ENCODE measurements at regions not wholly inside any gene's neighbourhood (a gene's known extent, or its start where the extent isn't known, plus 50 kb on each side); places are given as distances from the start of the nearest gene placed in this dataset.

DNA sequence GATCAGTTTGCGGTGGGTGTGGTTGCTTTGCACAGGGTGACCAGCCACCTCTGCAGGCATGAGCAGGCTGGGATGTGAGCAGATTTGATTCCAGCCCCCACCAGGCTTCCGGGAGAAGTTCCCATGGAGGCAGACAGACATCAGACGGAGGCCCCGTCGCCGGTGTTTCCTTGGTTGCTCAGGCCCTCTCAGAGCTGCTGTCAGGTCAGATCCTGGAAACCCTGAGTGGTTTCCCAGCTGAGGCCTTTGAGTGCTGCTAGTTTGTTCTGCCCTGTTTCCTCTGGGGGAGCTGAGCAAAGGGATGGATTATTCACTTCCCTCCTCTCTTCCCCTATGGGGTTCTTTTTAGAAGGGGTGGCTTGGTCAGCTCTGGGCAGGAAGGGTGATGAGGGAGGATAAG lies 62.2 kb downstream of the FAM241B start:
- Histone ChIP-seq H3K4me3 (replicated peaks; ENCODE audit: insufficient read depth, low read length) (no peak overlapping the region), H3K27me3 (ENCODE audit: insufficient read depth, poor library complexity, severe bottlenecking) (no peaks in the 10 kb centered on the region), H3K27ac (replicated peaks) (no peak overlapping the region)
- DNase-seq (ENCODE audit: low read depth in 1 of 2, low spot score in 1 of 2) = no peak
- TF ChIP-seq POLR2AphosphoS5 (IDR thresholded peaks at IDR 0.05; ENCODE audit: low read depth) (no peak), REST (IDR thresholded peaks at IDR 0.05; ENCODE audit: insufficient replicate concordance, low read depth) (no peak), GABPA (IDR thresholded peaks at IDR 0.05; ENCODE audit: low read depth) (no peak), SPI1 (IDR thresholded peaks at IDR 0.05; ENCODE audit: borderline replicate concordance, low read depth) (no peak)
- TF ChIP-seq, protein P1, sequence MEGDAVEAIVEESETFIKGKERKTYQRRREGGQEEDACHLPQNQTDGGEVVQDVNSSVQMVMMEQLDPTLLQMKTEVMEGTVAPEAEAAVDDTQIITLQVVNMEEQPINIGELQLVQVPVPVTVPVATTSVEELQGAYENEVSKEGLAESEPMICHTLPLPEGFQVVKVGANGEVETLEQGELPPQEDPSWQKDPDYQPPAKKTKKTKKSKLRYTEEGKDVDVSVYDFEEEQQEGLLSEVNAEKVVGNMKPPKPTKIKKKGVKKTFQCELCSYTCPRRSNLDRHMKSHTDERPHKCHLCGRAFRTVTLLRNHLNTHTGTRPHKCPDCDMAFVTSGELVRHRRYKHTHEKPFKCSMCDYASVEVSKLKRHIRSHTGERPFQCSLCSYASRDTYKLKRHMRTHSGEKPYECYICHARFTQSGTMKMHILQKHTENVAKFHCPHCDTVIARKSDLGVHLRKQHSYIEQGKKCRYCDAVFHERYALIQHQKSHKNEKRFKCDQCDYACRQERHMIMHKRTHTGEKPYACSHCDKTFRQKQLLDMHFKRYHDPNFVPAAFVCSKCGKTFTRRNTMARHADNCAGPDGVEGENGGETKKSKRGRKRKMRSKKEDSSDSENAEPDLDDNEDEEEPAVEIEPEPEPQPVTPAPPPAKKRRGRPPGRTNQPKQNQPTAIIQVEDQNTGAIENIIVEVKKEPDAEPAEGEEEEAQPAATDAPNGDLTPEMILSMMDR (IDR thresholded peaks at IDR 0.05; ENCODE audit: insufficient read depth, low read length) = no peak

DNA sequence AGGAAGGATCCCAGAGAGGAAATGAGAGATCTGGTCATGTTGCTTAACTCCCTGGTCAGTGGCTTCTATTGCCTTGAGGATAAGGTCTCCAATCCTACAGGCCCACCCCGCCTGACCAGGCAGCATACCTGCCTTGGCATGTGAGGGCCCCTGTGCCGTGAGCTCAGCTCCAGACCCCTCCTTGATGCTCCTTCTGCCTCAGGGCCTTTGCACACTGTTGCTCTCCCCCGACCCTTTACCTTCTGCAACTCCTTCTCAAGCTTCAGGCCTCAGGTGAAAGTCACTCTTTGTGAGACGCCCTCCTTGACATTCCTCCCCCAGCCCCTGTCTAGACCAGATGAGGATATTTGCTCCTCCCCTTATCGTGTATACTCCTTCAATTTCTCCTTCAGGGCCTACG lies 62.8 kb downstream of the FAM241B start:
- no peaks in the 10 kb centered on the region for H3K27me3 ChIP-seq (ENCODE audit: insufficient read depth, poor library complexity, severe bottlenecking)
- H3K27ac ChIP-seq (replicated peaks) = no peak overlapping the region
- H3K4me3 ChIP-seq (replicated peaks; ENCODE audit: insufficient read depth, low read length) = no peak overlapping the region
- DNase-seq (ENCODE audit: low read depth in 1 of 2, low spot score in 1 of 2) = no peak
- TF ChIP-seq POLR2AphosphoS5 (IDR thresholded peaks at IDR 0.05; ENCODE audit: low read depth) (no peak), GABPA (IDR thresholded peaks at IDR 0.05; ENCODE audit: low read depth) (no peak), REST (IDR thresholded peaks at IDR 0.05; ENCODE audit: insufficient replicate concordance, low read depth) (no peak), SPI1 (IDR thresholded peaks at IDR 0.05; ENCODE audit: borderline replicate concordance, low read depth) (no peak)
- TF ChIP-seq, protein P1 (IDR thresholded peaks at IDR 0.05; ENCODE audit: insufficient read depth, low read length) = no peak

- no peak for DNase-seq (ENCODE audit: low read depth in 1 of 2, low spot score in 1 of 2)
- Histone ChIP-seq H3K27ac (replicated peaks) (no peak overlapping the region), H3K4me3 (replicated peaks; ENCODE audit: insufficient read depth, low read length) (no peak overlapping the region), H3K27me3 (ENCODE audit: insufficient read depth, poor library complexity, severe bottlenecking) (no peaks in the 10 kb centered on the region)
- TF ChIP-seq SPI1 (IDR thresholded peaks at IDR 0.05; ENCODE audit: borderline replicate concordance, low read depth) (no peak), REST (IDR thresholded peaks at IDR 0.05; ENCODE audit: insufficient replicate concordance, low read depth) (no peak), POLR2AphosphoS5 (IDR thresholded peaks at IDR 0.05; ENCODE audit: low read depth) (no peak), GABPA (IDR thresholded peaks at IDR 0.05; ENCODE audit: low read depth) (no peak)
- TF ChIP-seq, protein P1 (IDR thresholded peaks at IDR 0.05; ENCODE audit: insufficient read depth, low read length) = no peak
These were observed 63.8 kb downstream of the FAM241B start for GRCh38 chr10:69693886-69694285.
